H1 (cell line): ENCODE measurements at regions not wholly inside any gene's neighbourhood (a gene's known extent, or its start where the extent isn't known, plus 50 kb on each side); places are given as distances from the start of the nearest gene placed in this dataset.

ENCODE experiments used
- CTCF ChIA-PET: fragments of 300-600 bp; sonication (Branson Sonifier 250); formaldehyde crosslinking; loops from one replicate; lab custom pipeline; 2021; ENCODE audit not compliant: partially characterized antibody; lab: Charles Lee
- POLR2A ChIA-PET: fragments of 300-600 bp; sonication (Branson Sonifier 250); formaldehyde crosslinking; loops from one replicate; lab custom pipeline; 2021; ENCODE audit warnings: inconsistent platforms; ENCODE audit not compliant: partially characterized antibody; lab: Charles Lee
- DNase-seq, 2 experiments: peaks; one replicate each; pipeline versions ENCODE4 v3.0.0 to v3.0.0-alpha.2; 2010 to 2022; ENCODE audit warnings: low spot score in 2 of 2, low read depth in 1 of 2, mixed read lengths in 1 of 2
- FAIRE-seq: peaks from 2 replicates; lab custom pipeline; 2011; peaks lifted over from hg19 to GRCh38; lab: Jason Lieb, UNC
- H2AFZ ChIP-seq: 2 replicates; pipeline ENCODE4 v1.8.1; 2012; ENCODE audit warnings: low read length, inconsistent platforms
- H2AK5ac ChIP-seq: 2 replicates; pipeline ENCODE4 v1.6.1; 2013; ENCODE audit warnings: low read depth, low read length
- H2BK120ac ChIP-seq: replicated peaks from 2 replicates; pipeline ENCODE3; 2013; ENCODE audit warnings: low read depth, low read length, inconsistent platforms
- H2BK12ac ChIP-seq: 2 replicates; pipeline ENCODE4 v1.6.1; 2013; ENCODE audit warnings: low read depth, low read length
- H2BK15ac ChIP-seq: 2 replicates; pipeline ENCODE4 v1.6.1; 2013; ENCODE audit warnings: low read length
- H2BK20ac ChIP-seq: 2 replicates; pipeline ENCODE4 v1.6.1; 2013; ENCODE audit warnings: low read length
- H2BK5ac ChIP-seq: 2 replicates; pipeline ENCODE4 v1.6.1; 2013; ENCODE audit warnings: low read depth, low read length
- H3K14ac ChIP-seq: 2 replicates; pipeline ENCODE4 v1.6.1; 2013; ENCODE audit warnings: inconsistent platforms; ENCODE audit not compliant: insufficient read length
- H3K18ac ChIP-seq: 2 replicates; pipeline ENCODE4 v1.6.1; 2013; ENCODE audit warnings: low read length; ENCODE audit errors: extremely low read depth
- H3K23ac ChIP-seq: 2 replicates; pipeline ENCODE4 v1.6.1; 2013; ENCODE audit warnings: inconsistent platforms; ENCODE audit not compliant: insufficient read length
- H3K23me2 ChIP-seq: 2 replicates; pipeline ENCODE4 v1.6.1; 2013; ENCODE audit warnings: low read depth, low read length
- H3K27ac ChIP-seq: 2 replicates; pipeline ENCODE4 v1.6.1; 2011; ENCODE audit warnings: low read depth, low read length, inconsistent platforms
- H3K27me3 ChIP-seq, 4 experiments: replicated peaks in 1 of 4; 1 replicate in 1 of 4; 2 replicates in 3 of 4; pipeline versions ENCODE4 v1.6.1 to v1.8.1; 2011 to 2013; ENCODE audit warnings: low read length in 3 of 4, mild to moderate bottlenecking in 3 of 4, inconsistent platforms in 2 of 4, mixed read lengths in 2 of 4, moderate library complexity in 1 of 4; ENCODE audit not compliant: control insufficient read depth in 3 of 4, insufficient read depth in 3 of 4; ENCODE audit errors: extremely low read depth in 1 of 4
- H3K36me3 ChIP-seq, 4 experiments: 2 replicates each; pipeline versions ENCODE4 v1.6.1 to v1.8.1; 2011 to 2013; ENCODE audit warnings: mild to moderate bottlenecking in 4 of 4, low read length in 3 of 4, moderate library complexity in 2 of 4, control low read depth in 1 of 4, inconsistent platforms in 1 of 4; ENCODE audit not compliant: insufficient read depth in 4 of 4, control insufficient read depth in 2 of 4
- H3K4ac ChIP-seq: replicated peaks from 2 replicates; pipeline ENCODE3; 2013; ENCODE audit warnings: low read length, low read depth, mixed read lengths, inconsistent platforms; ENCODE audit not compliant: insufficient read length
- H3K4me1 ChIP-seq, 4 experiments: replicated peaks in 1 of 4; 1 replicate in 1 of 4; 2 replicates in 3 of 4; pipeline versions ENCODE4 v1.6.1 to v1.8.1; 2011 to 2013; ENCODE audit warnings: low read length in 3 of 4, inconsistent platforms in 2 of 4, mixed read lengths in 1 of 4; ENCODE audit not compliant: insufficient read depth in 4 of 4, control insufficient read depth in 3 of 4
- H3K4me2 ChIP-seq, 2 experiments: 2 replicates each; pipeline versions ENCODE4 v1.6.1 to v1.8.1; 2011 to 2013; ENCODE audit warnings: low read depth in 2 of 2, low read length in 2 of 2, control low read depth in 1 of 2, inconsistent platforms in 1 of 2, mild to moderate bottlenecking in 1 of 2; ENCODE audit not compliant: insufficient read depth in 1 of 2
- H3K4me3 ChIP-seq, 4 experiments: fragments of 200-600, 300-600 bp in 1 of 4; sonication (generic), shearing (Covaris generic), sonication (Bioruptor Twin) in 1 of 4; 2 replicates each; pipeline versions ENCODE4 v1.5.1 to v1.8.1; 2011 to 2016; ENCODE audit warnings: low read length in 4 of 4, low read depth in 3 of 4, control low read depth in 2 of 4, inconsistent platforms in 2 of 4, mild to moderate bottlenecking in 2 of 4, mixed read lengths in 1 of 4, moderate library complexity in 1 of 4; ENCODE audit not compliant: insufficient read depth in 2 of 4; ENCODE audit errors: extremely low read depth in 1 of 4
- H3K56ac ChIP-seq: replicated peaks from 2 replicates; pipeline ENCODE3; 2013; ENCODE audit warnings: low read depth, mild to moderate bottlenecking, mixed read lengths, low read length, inconsistent platforms; ENCODE audit not compliant: insufficient read length
- H3K79me1 ChIP-seq: 2 replicates; pipeline ENCODE4 v1.6.1; 2013; ENCODE audit warnings: low read depth, low read length, control low read depth
- H3K79me2 ChIP-seq, 2 experiments: 2 replicates each; pipeline versions ENCODE4 v1.6.1 to v1.8.1; 2012 to 2013; ENCODE audit warnings: low read length in 2 of 2, mild to moderate bottlenecking in 2 of 2, inconsistent platforms in 1 of 2; ENCODE audit not compliant: insufficient read depth in 2 of 2, control insufficient read depth in 1 of 2
- H3K9ac ChIP-seq, 4 experiments: replicated peaks in 1 of 4; 1 replicate in 1 of 4; 2 replicates in 3 of 4; pipeline versions ENCODE4 v1.6.1 to v1.8.1; 2011 to 2013; ENCODE audit warnings: low read depth in 3 of 4, low read length in 3 of 4, control low read depth in 2 of 4, mild to moderate bottlenecking in 2 of 4, moderate library complexity in 2 of 4, inconsistent platforms in 1 of 4; ENCODE audit errors: extremely low read depth in 1 of 4
- H3K9me3 ChIP-seq, 2 experiments: 2 replicates each; pipeline versions ENCODE4 v1.6.1 to v1.8.1; 2012 to 2013; ENCODE audit warnings: mild to moderate bottlenecking in 2 of 2, moderate library complexity in 2 of 2, control low read depth in 1 of 2, inconsistent platforms in 1 of 2, low read depth in 1 of 2, low read length in 1 of 2, mixed read lengths in 1 of 2; ENCODE audit not compliant: insufficient read depth in 2 of 2
- H4K20me1 ChIP-seq, 2 experiments: replicated peaks in 1 of 2; 2 replicates each; pipeline versions ENCODE3 to v1.8.1; 2011 to 2013; ENCODE audit warnings: inconsistent platforms in 2 of 2, low read length in 2 of 2, mild to moderate bottlenecking in 1 of 2; ENCODE audit not compliant: insufficient read depth in 2 of 2, control insufficient read depth in 1 of 2
- H4K5ac ChIP-seq: 2 replicates; pipeline ENCODE4 v1.6.1; 2013; ENCODE audit warnings: low read length, low read depth, mixed read lengths, inconsistent platforms; ENCODE audit not compliant: insufficient read length
- H4K8ac ChIP-seq: 2 replicates; pipeline ENCODE4 v1.8.0; 2013; ENCODE audit warnings: mild to moderate bottlenecking, moderate library complexity, low read length, inconsistent platforms; ENCODE audit not compliant: insufficient read depth; ENCODE audit errors: extremely low read depth
- H4K91ac ChIP-seq: replicated peaks from 2 replicates; pipeline ENCODE3; 2013; ENCODE audit warnings: low read length, mixed read lengths, inconsistent platforms; ENCODE audit not compliant: insufficient read length
- BCL11A ChIP-seq, 2 experiments: IDR thresholded peaks; one replicate each; pipeline ENCODE4 v1.6.1; 2011; ENCODE audit warnings: low read depth in 2 of 2, low read length in 2 of 2, mild to moderate bottlenecking in 2 of 2
- CBX8 ChIP-seq: fragments of 300-800, 300-1000 bp; sonication (generic); IDR thresholded peaks from 2 replicates; pipeline ENCODE4 v1.7.1; 2016; ENCODE audit warnings: low read depth, low read length, borderline replicate concordance
- CHD1 ChIP-seq: IDR thresholded peaks from 2 replicates; pipeline ENCODE4 v1.6.1; 2012; ENCODE audit warnings: low read depth, low read length, improper control_type of control experiment
- JUN ChIP-seq: IDR thresholded peaks from 2 replicates; pipeline ENCODE4 v1.6.1; 2011; ENCODE audit warnings: low read depth, mild to moderate bottlenecking, improper control_type of control experiment, low read length
- KDM1A ChIP-seq: fragments of 200-600, 300-600 bp; sonication (generic); IDR thresholded peaks from 2 replicates; pipeline ENCODE4 v1.7.1; 2016; ENCODE audit warnings: mild to moderate bottlenecking, low read length, borderline replicate concordance
- RXRA ChIP-seq: IDR thresholded peaks from 2 replicates; pipeline ENCODE4 v1.6.1; 2011; ENCODE audit warnings: low read depth, mild to moderate bottlenecking, low read length, moderate library complexity; ENCODE audit not compliant: insufficient read depth
- WGBS, 2 experiments: shearing (Covaris generic) in 1 of 2; methylation state at CpG; one replicate each; pipeline versions ENCODE4 v1.1.6 to v1.1.7; 2013 to 2015; ENCODE audit warnings: low lambda C conversion rate in 2 of 2, mixed read lengths in 2 of 2, inconsistent platforms in 1 of 2, low coverage in 1 of 2, missing lambda C conversion rate in 1 of 2; ENCODE audit not compliant: insufficient replicate concordance in 2 of 2, insufficient coverage in 1 of 2, insufficient read length in 1 of 2; ENCODE audit errors: extremely low coverage in 1 of 2, missing lambda C conversion rate in 1 of 2; 5-methylcytosine and 5-hydroxymethylcytosine counted together
- TF ChIP-seq, protein P1 (sequence below), 3 experiments: IDR thresholded peaks; 1 replicate in 2 of 3; 2 replicates in 1 of 3; pipeline versions ENCODE4 v1.5.1 to v1.6.1; 2011; ENCODE audit warnings: low read length in 3 of 3, mild to moderate bottlenecking in 3 of 3, inconsistent platforms in 2 of 3, low read depth in 1 of 3, moderate library complexity in 1 of 3; ENCODE audit not compliant: insufficient read depth in 1 of 3; ENCODE audit errors: control extremely low read depth in 1 of 3

DNA sequence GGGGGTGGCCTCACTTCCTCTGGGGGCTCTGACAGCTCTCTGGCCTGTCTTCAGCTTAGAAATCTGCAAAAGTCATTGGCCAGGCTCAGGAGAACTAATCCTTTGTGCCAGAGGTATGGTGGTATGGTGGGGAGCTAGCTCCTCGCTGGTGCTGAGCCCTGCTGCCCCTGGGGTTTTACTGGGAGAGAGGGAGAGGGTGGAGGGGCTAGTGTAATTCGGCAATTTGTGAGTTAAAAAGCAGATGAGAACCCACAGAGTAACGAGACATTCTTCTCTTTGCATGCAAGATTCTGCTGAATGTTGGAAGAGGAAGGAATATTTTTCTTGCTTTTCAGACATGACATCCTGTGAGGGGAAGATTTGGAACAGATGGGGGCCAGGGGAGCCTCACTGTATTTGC, 65.5 kb upstream of the SPRY4 start:
- CTCF ChIA-PET: interaction anchor here (0.8 to 1.2 kb wide), 8 partner anchors 9 to 323 kb away, joined by 3 to 5 read pairs (median 3); no protein-coding TSS in a partner anchor
- peak overlapping the region; percentile 39 to 61 for H3K4me2 ChIP-seq
- 24% methylated on average over 3 of the region's 3 CpGs; no CpG with 5 or more reads in 1 of the 2 experiments for WGBS, 2 experiments

More for the DNA sequence above, 65.5 kb upstream of the SPRY4 start:
- peak overlapping the region; percentile 20 for H3K4ac ChIP-seq
- 0 out of 2 replicates have a peak overlapping the region, but pooled peaks have one; percentile 42 for H2BK12ac ChIP-seq
- no peak overlapping the region for H3K27ac ChIP-seq
- no peaks in the 10 kb centered on the region; the same call in 1 of the 2 replicates for H3K23me2 ChIP-seq
- H4K8ac ChIP-seq: no peak overlapping the region
- no peaks in the 10 kb centered on the region for H3K79me2 ChIP-seq
- H4K20me1 ChIP-seq: no peaks in the 10 kb centered on the region
- no peak overlapping the region for H3K9ac ChIP-seq
- peak overlapping the region; percentile 87; the same call in 1 of the 2 replicates for H2BK5ac ChIP-seq
- DNase-seq (no peak), FAIRE-seq (no peak)
- TF ChIP-seq BCL11A (IDR thresholded peaks at IDR 0.05; ENCODE audit: low read depth in 2 of 2, low read length in 2 of 2) (no peak), CBX8 (no peak), KDM1A (no peak), RXRA (no peak), CHD1 (no peak), JUN (no peak)
- TF ChIP-seq, protein P1, sequence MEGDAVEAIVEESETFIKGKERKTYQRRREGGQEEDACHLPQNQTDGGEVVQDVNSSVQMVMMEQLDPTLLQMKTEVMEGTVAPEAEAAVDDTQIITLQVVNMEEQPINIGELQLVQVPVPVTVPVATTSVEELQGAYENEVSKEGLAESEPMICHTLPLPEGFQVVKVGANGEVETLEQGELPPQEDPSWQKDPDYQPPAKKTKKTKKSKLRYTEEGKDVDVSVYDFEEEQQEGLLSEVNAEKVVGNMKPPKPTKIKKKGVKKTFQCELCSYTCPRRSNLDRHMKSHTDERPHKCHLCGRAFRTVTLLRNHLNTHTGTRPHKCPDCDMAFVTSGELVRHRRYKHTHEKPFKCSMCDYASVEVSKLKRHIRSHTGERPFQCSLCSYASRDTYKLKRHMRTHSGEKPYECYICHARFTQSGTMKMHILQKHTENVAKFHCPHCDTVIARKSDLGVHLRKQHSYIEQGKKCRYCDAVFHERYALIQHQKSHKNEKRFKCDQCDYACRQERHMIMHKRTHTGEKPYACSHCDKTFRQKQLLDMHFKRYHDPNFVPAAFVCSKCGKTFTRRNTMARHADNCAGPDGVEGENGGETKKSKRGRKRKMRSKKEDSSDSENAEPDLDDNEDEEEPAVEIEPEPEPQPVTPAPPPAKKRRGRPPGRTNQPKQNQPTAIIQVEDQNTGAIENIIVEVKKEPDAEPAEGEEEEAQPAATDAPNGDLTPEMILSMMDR (IDR thresholded peaks at IDR 0.05; ENCODE audit: control extremely low read depth in 1 of 3, insufficient read depth in 1 of 3, low read depth in 1 of 3, low read length in 3 of 3): no peak
- no peaks in the 10 kb centered on the region for H3K27me3 ChIP-seq
- POLR2A ChIA-PET: interaction anchor here (0.5 to 1.1 kb wide), 3 partner anchors 33 to 125 kb away, joined by 3 to 5 read pairs (median 3); partner anchors contain the start of gene SPRY4
- H2BK20ac ChIP-seq: peak overlapping the region; percentile 89; the same call in 1 of the 2 replicates
- H4K5ac ChIP-seq: no peak overlapping the region
- peak overlapping the region; percentile 13 for H3K14ac ChIP-seq
- no peak overlapping the region for H3K56ac ChIP-seq
- H3K9me3 ChIP-seq: peaks cover 0 to 2% of the 10 kb centered on the region in 2 experiments; a peak in 1 of 4 replicates
- H3K23ac ChIP-seq: no peak overlapping the region
- peak overlapping the region in 1 of 4 experiments; percentile 23; a peak in 1 of 8 replicates for H3K4me3 ChIP-seq
- no peaks in the 10 kb centered on the region for H3K36me3 ChIP-seq
- no peaks in the 10 kb centered on the region for H3K79me1 ChIP-seq
- H2AK5ac ChIP-seq: no peak overlapping the region
- peak overlapping the region; percentile 44; the same call in 1 of the 2 replicates for H2AFZ ChIP-seq
- peak overlapping the region; percentile 76 for H3K18ac ChIP-seq
- H2BK120ac ChIP-seq: peak overlapping the region; percentile 0
- H3K4me1 ChIP-seq: peaks cover 13 to 20% (median 15%) of the 10 kb centered on the region in 4 experiments; a peak in 6 of 7 replicates
- H2BK15ac ChIP-seq: no peak overlapping the region
- H4K91ac ChIP-seq: peak overlapping the region; percentile 38
